PC-9 (cell line): ENCODE measurements at regions not wholly inside any gene's neighbourhood (a gene's known extent, or its start where the extent isn't known, plus 50 kb on each side); places are given as distances from the start of the nearest gene placed in this dataset.

ENCODE experiments used
- CTCF ChIP-seq: fragments of 200-600 bp; sonication (generic); conservative IDR thresholded peaks from 2 replicates; pipeline ENCODE4 v1.6.1; 2017; ENCODE audit warnings: mixed run types, antibody characterized with exemption, mild to moderate bottlenecking, moderate library complexity
- EZH2 ChIP-seq: fragments of 200-600 bp; sonication (generic); IDR thresholded peaks from 2 replicates; pipeline ENCODE4 v1.8.0; 2017; ENCODE audit warnings: antibody characterized with exemption, low read depth

GRCh38 chr20:56121850-56122249 is 116.5 kb upstream of the CBLN4 start:
- TF ChIP-seq EZH2, result no peak
- TF ChIP-seq CTCF, result no peak
